ENCODE measurements at regions not wholly inside any gene's neighbourhood (a gene's known extent, or its start where the extent isn't known, plus 50 kb on each side); places are given as distances from the start of the nearest gene placed in this dataset.

DNA sequence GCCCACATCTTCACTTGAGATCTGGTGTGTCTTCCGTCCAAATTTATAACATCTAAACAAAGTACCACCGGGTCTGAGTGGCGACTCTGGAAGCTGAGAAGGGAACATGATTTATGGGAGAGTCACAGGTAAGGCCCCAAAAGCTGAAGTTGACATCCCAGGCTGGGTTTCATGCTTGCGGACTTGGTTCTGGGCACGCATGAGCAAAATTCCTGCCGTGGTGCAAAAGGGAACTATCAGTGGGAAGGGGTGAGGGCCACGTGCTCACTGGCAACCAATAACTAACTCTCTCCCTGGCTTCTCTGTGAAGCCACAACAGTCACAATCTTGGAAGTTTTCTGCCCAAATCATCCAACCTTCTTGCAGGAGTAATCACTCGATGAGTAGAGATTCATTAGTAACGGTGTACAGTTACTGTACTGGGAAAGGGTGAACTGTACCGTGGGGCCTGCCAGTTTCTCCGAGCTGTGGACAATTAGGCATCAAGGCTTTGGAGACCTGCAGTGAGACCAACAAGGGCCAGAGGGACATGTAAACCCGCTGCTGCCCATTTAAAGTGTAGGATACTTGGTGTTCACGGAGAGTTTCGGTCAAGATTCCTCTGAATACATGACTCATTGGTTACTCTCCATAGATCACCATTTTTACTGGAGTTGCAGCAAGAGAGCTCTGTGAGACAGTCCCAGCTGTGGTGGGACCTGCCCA is 69.4 kb upstream of the ASB18 start:
- intact Hi-C loops (cut with DNase I) = no loop called here
- H3K4me1 ChIP-seq (replicated peaks in 1 of 2) = no peaks in the 10 kb centered on the region
- H3K36me3 ChIP-seq (replicated peaks in 1 of 2) = no peaks in the 10 kb centered on the region
- H3K27ac ChIP-seq = no peak overlapping the region
- H3K9me3 ChIP-seq (replicated peaks in 1 of 3) = no peaks in the 10 kb centered on the region
- no peak overlapping the region for H3K4me3 ChIP-seq
- no peak for TF ChIP-seq POLR2A (IDR thresholded peaks at IDR 0.05)
- TF ChIP-seq, protein P1, sequence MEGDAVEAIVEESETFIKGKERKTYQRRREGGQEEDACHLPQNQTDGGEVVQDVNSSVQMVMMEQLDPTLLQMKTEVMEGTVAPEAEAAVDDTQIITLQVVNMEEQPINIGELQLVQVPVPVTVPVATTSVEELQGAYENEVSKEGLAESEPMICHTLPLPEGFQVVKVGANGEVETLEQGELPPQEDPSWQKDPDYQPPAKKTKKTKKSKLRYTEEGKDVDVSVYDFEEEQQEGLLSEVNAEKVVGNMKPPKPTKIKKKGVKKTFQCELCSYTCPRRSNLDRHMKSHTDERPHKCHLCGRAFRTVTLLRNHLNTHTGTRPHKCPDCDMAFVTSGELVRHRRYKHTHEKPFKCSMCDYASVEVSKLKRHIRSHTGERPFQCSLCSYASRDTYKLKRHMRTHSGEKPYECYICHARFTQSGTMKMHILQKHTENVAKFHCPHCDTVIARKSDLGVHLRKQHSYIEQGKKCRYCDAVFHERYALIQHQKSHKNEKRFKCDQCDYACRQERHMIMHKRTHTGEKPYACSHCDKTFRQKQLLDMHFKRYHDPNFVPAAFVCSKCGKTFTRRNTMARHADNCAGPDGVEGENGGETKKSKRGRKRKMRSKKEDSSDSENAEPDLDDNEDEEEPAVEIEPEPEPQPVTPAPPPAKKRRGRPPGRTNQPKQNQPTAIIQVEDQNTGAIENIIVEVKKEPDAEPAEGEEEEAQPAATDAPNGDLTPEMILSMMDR (IDR thresholded peaks at IDR 0.05) = no peak
- no peaks in the 10 kb centered on the region for H3K27me3 ChIP-seq
- no peak for DNase-seq
- 88 to 95% (median 91%) methylated on average over 14 of the region's 14 CpGs for WGBS, 4 donors

GRCh38 chr2:236334122-236334876 is 70.1 kb upstream of the ASB18 start:
- Histone ChIP-seq H3K27me3 (no peaks in the 10 kb centered on the region), H3K4me1 (replicated peaks in 1 of 2) (no peaks in the 10 kb centered on the region), H3K27ac (no peak overlapping the region), H3K9me3 (replicated peaks in 1 of 3) (no peaks in the 10 kb centered on the region), H3K36me3 (replicated peaks in 1 of 2) (no peaks in the 10 kb centered on the region), H3K4me3 (no peak overlapping the region)
- TF ChIP-seq, protein P1 (IDR thresholded peaks at IDR 0.05) = no peak
- no peak for TF ChIP-seq POLR2A (IDR thresholded peaks at IDR 0.05)
- peak in 1 of 7 donors; percentile 10 for DNase-seq
- intact Hi-C loops (cut with DNase I) = no loop called here
- WGBS, 4 donors = 77 to 82% (median 79%) methylated on average over 10 of the region's 10 CpGs

DNA sequence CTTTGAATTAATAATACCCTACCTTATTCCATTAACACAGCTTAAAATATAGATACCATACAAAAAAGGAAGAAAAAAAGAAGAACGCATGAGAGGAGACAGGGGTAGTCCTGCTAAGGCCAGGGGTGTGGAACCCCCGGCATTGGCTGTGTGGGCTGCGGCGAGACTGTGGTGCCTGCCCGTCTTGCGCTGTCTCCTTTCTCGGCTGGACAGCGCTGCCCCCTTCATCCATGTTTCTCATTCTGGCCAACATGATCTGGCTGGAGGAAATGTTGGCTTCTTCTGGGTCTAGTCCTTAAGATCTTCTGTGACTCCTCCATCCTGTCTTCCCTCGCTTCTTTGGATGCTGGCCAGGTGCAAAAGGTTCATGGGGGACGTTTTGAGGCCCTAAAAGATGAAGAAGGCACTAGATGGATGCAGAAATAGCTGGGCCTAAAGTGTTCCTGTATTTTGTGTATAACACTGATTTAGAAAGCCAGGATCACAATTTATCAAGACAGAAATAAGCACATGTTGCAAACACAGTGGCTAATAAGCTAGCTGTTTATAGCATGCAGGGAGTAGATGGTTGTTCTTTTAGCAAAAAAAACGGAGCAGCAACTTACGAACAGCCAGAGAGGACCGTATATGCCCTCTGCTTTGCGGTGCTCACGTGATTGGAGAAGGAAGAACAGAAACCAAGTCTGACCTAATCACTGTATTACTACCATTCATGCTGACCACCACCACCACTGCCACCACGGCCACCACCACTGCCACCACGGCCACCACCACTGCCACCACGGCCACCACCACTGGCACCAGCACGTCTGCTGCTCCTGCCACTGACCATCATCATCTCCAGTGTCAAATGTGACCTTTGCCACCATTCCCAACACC is 71.7 kb upstream of the ASB18 start:
- H3K4me3 ChIP-seq = no peak overlapping the region
- no peaks in the 10 kb centered on the region for H3K9me3 ChIP-seq (replicated peaks in 1 of 3)
- H3K4me1 ChIP-seq (replicated peaks in 1 of 2) = no peaks in the 10 kb centered on the region
- no peaks in the 10 kb centered on the region for H3K27me3 ChIP-seq
- intact Hi-C loops (cut with DNase I) = no loop called here
- 80 to 88% (median 83%) methylated on average over 19 of the region's 19 CpGs for WGBS, 4 donors
- no peaks in the 10 kb centered on the region for H3K36me3 ChIP-seq (replicated peaks in 1 of 2)
- TF ChIP-seq, protein P1 (IDR thresholded peaks at IDR 0.05) = no peak
- TF ChIP-seq POLR2A (IDR thresholded peaks at IDR 0.05) = no peak
- no peak for DNase-seq
- no peak overlapping the region for H3K27ac ChIP-seq
